Esophagus squamous epithelium (tissue), 5 donors: ENCODE measurements at regions not wholly inside any gene's neighbourhood (a gene's known extent, or its start where the extent isn't known, plus 50 kb on each side); places are given as distances from the start of the nearest gene placed in this dataset.

Experiments used
- DNase-seq: peaks from one replicate; lab custom pipeline; 2025; lab: John Stamatoyannopoulos, UW
- H3K27ac ChIP-seq, 4 donors: fragments of 200-600 bp; sonication (generic); one replicate each; pipeline ENCODE4 v1.5.1; 2016 to 2019; ENCODE audit warnings: mild to moderate bottlenecking in 1 of 4
- H3K27me3 ChIP-seq, 4 donors: fragments of 200-600 bp; sonication (generic); 1 replicate in 3 of 4; 2 replicates in 1 of 4; pipeline versions ENCODE4 v1.5.1 to v1.6.0; 2017 to 2021; ENCODE audit warnings: antibody characterized with exemption in 1 of 4
- H3K36me3 ChIP-seq, 3 donors: fragments of 200-600 bp; sonication (generic); one replicate each; pipeline ENCODE4 v1.5.1; 2016 to 2019
- H3K4me1 ChIP-seq, 3 donors: fragments of 200-600 bp; sonication (generic); one replicate each; pipeline ENCODE4 v1.5.1; 2017 to 2019
- H3K4me3 ChIP-seq, 4 donors: fragments of 200-600 bp; sonication (generic); 1 replicate in 3 of 4; 2 replicates in 1 of 4; pipeline ENCODE4 v1.5.1; 2016 to 2019; ENCODE audit warnings: mild to moderate bottlenecking in 2 of 4, moderate library complexity in 1 of 4
- H3K9me3 ChIP-seq, 3 donors: fragments of 200-600 bp; sonication (generic); one replicate each; pipeline ENCODE4 v1.5.1; 2016 to 2019
- POLR2A ChIP-seq, 4 donors: fragments of 450-650 bp; IDR thresholded peaks; one replicate each; pipeline ENCODE4 v1.6.1; 2017; ENCODE audit warnings: antibody characterized with exemption in 4 of 4, mild to moderate bottlenecking in 4 of 4, moderate library complexity in 3 of 4
- WGBS, 2 donors: methylation state at CpG; one replicate each; pipeline ENCODE4 v1.1.5; 2018; 5-methylcytosine and 5-hydroxymethylcytosine counted together
- intact Hi-C: fragments of 100-400 bp; cut with DNase I; formaldehyde crosslinking; loops from one replicate; pipeline ENCODE4 v1.15.0; 2022
- TF ChIP-seq, protein P1 (sequence below), 6 experiments: fragments of 450-650 bp in 4 of 6; fragments of 200-600 bp in 2 of 6; sonication (generic) in 2 of 6; IDR thresholded peaks; one replicate each; pipeline ENCODE4 v1.5.1; 2016 to 2019; ENCODE audit warnings: antibody characterized with exemption in 6 of 6, mild to moderate bottlenecking in 4 of 6, moderate library complexity in 4 of 6
- donor health status: DM: yes; HTN: yes; CAD: no.

DNA sequence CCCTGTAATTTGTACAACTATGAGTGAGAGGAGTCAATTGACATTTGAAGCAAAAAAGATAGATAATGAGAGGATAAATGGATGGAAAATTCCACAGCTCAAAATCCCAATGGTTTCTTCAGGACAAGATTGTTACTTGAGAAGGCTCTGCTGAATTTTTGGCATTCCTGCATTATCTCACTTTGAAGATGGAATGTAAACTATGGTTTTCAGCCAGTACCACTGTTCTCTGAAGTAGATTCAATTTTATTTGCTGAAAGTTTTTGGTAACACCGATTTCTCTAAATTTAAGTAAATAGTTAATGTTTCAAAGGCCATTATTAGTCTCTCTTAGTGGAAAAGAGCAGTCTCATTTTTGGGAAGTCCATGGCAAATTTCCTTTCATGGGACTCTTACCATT is 121.9 kb upstream of the SLC38A2 start:
- no peak overlapping the region for H3K4me3 ChIP-seq
- WGBS, 2 donors: 26 to 38% methylated on average over 1 of the region's 1 CpG
- TF ChIP-seq POLR2A (IDR thresholded peaks at IDR 0.05): no peak
- TF ChIP-seq, protein P1, sequence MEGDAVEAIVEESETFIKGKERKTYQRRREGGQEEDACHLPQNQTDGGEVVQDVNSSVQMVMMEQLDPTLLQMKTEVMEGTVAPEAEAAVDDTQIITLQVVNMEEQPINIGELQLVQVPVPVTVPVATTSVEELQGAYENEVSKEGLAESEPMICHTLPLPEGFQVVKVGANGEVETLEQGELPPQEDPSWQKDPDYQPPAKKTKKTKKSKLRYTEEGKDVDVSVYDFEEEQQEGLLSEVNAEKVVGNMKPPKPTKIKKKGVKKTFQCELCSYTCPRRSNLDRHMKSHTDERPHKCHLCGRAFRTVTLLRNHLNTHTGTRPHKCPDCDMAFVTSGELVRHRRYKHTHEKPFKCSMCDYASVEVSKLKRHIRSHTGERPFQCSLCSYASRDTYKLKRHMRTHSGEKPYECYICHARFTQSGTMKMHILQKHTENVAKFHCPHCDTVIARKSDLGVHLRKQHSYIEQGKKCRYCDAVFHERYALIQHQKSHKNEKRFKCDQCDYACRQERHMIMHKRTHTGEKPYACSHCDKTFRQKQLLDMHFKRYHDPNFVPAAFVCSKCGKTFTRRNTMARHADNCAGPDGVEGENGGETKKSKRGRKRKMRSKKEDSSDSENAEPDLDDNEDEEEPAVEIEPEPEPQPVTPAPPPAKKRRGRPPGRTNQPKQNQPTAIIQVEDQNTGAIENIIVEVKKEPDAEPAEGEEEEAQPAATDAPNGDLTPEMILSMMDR (IDR thresholded peaks at IDR 0.05): no peak
- H3K27me3 ChIP-seq: no peaks in the 10 kb centered on the region
- H3K4me1 ChIP-seq: peaks cover 5 to 55% (median 37%) of the 10 kb centered on the region in 3 donors
- no peak for DNase-seq
- H3K9me3 ChIP-seq: no peaks in the 10 kb centered on the region
- intact Hi-C loops: no loop called here
- H3K36me3 ChIP-seq: no peaks in the 10 kb centered on the region
- H3K27ac ChIP-seq: peak overlapping the region in 3 of 4 donors; percentile 7 to 74 (median 58)

- intact Hi-C loops: no loop called here
- Histone ChIP-seq H3K27me3 (no peaks in the 10 kb centered on the region), H3K4me1 (peaks cover 5 to 57% (median 39%) of the 10 kb centered on the region in 3 donors), H3K9me3 (no peaks in the 10 kb centered on the region), H3K27ac (peak overlapping the region; percentile 29 to 74 (median 61)), H3K36me3 (no peaks in the 10 kb centered on the region), H3K4me3 (peak overlapping the region in 1 of 4 donors; percentile 16)
- no peak for DNase-seq
- WGBS, 2 donors: 61 to 75% methylated on average over 4 of the region's 4 CpGs
- TF ChIP-seq, protein P1 (IDR thresholded peaks at IDR 0.05): no peak
- no peak for TF ChIP-seq POLR2A (IDR thresholded peaks at IDR 0.05)
These were observed 121.2 kb upstream of the SLC38A2 start for GRCh38 chr12:46493834-46494181.

- no peaks in the 10 kb centered on the region for H3K36me3 ChIP-seq
- peak overlapping the region in 1 of 4 donors; percentile 16 for H3K4me3 ChIP-seq
- TF ChIP-seq, protein P1 (IDR thresholded peaks at IDR 0.05): peak in 1 of 6 experiments; percentile 3
- TF ChIP-seq POLR2A (IDR thresholded peaks at IDR 0.05): no peak
- intact Hi-C loops: no loop called here
- no peaks in the 10 kb centered on the region for H3K9me3 ChIP-seq
- H3K4me1 ChIP-seq: peaks cover 5 to 57% (median 39%) of the 10 kb centered on the region in 3 donors
- H3K27me3 ChIP-seq: no peaks in the 10 kb centered on the region
- 43 to 51% methylated on average over 5 of the region's 5 CpGs for WGBS, 2 donors
- peak overlapping the region; percentile 29 to 74 (median 61) for H3K27ac ChIP-seq
- no peak for DNase-seq
These were observed 120.7 kb upstream of the SLC38A2 start for GRCh38 chr12:46493150-46493833.

DNA sequence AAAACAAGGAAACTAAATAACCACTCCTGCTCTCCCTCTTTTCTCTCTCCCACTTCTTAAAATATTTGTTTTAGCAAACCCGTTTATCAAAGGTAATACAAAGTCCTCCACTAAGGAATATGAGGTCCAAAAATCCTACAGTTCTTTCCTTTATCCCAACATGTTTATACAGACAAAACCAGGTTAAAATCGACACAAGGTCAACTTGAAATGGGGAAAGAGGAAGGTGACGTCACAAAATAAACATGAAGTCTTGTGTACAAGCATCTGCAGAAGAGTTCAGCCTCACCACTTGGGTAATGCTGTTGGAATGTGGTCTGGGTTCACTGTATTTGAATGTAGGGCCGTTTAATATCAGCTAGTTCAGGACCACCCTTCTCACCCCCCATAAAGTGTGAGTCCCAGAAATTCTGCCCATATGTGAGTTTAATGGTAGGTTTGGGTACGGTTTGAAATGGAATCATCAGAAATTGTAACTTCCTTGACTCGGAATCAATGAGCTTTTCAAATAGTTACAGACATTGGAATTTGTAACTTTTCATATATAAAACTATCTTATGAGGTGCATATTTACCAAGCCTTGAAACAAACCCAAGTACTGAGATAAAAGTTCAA is 120.0 kb upstream of the SLC38A2 start:
- DNase-seq: no peak
- Histone ChIP-seq H3K27me3 (no peaks in the 10 kb centered on the region), H3K4me3 (no peak overlapping the region), H3K27ac (peak overlapping the region; percentile 33 to 74 (median 61)), H3K9me3 (no peaks in the 10 kb centered on the region), H3K36me3 (no peaks in the 10 kb centered on the region), H3K4me1 (peaks cover 5 to 57% (median 39%) of the 10 kb centered on the region in 3 donors)
- intact Hi-C loops: no loop called here
- no peak for TF ChIP-seq POLR2A (IDR thresholded peaks at IDR 0.05)
- TF ChIP-seq, protein P1 (IDR thresholded peaks at IDR 0.05): peak in 1 of 6 experiments; percentile 6
- 36 to 53% methylated on average over 6 of the region's 6 CpGs for WGBS, 2 donors

DNA sequence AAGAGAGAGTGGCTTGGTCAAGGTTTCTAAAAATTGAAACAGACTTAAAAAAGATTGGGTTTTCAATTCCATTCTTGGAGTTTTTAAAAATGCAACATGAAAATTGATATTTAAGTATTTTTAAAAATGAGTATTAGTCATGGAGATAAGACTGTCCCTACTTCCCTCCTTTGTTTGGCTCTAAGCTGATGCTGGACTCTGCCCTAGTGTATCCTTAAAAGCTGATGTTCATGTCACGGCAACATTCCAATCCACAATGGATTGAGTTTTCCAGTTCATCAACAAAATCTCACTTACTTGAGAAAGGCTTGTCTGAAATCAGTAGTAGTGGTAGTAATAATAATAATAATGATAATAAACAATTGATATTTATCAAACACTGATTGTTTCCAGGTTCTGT is 119.0 kb upstream of the SLC38A2 start:
- no peak for DNase-seq
- H3K4me3 ChIP-seq: no peak overlapping the region
- intact Hi-C loops: no loop called here
- H3K4me1 ChIP-seq: peaks cover 5 to 57% (median 39%) of the 10 kb centered on the region in 3 donors
- WGBS, 2 donors: 61 to 89% methylated on average over 1 of the region's 1 CpG
- peak overlapping the region in 2 of 4 donors; percentile 60 to 74 for H3K27ac ChIP-seq
- H3K9me3 ChIP-seq: no peaks in the 10 kb centered on the region
- no peaks in the 10 kb centered on the region for H3K36me3 ChIP-seq
- TF ChIP-seq, protein P1 (IDR thresholded peaks at IDR 0.05): no peak
- TF ChIP-seq POLR2A (IDR thresholded peaks at IDR 0.05): no peak
- no peaks in the 10 kb centered on the region for H3K27me3 ChIP-seq
